HepG2 (cell line): ENCODE measurements at regions not wholly inside any gene's neighbourhood (a gene's known extent, or its start where the extent isn't known, plus 50 kb on each side); places are given as distances from the start of the nearest gene placed in this dataset.
"Not testable (repeated sequence)": the region's sequence is repeated elsewhere in the genome, so short reads cannot be mapped to it uniquely, and the experiment has no call there.

Source experiments
- ATAC-seq: fragments of 200-7000 bp; cut with Tn5 transposase; 3 replicates; pipeline ENCODE4 v1.9.1; 2020; ENCODE audit warnings: mild to moderate bottlenecking, moderate library complexity
- BruUV-seq: library from RNA; stranded (reverse); fragments of 400-500 nt; replicated peaks from 2 replicates; lab custom pipeline; 2021; lab: Mats Ljungman, UMichigan
- CTCF ChIA-PET: fragments of 300-600 bp; formaldehyde crosslinking; extraction: SDS; loops from one replicate; lab custom pipeline; 2021; ENCODE audit warnings: low total read pairs, inconsistent platforms, low intra/inter-chr PET ratio; lab: Yijun Ruan, JAX
- POLR2A ChIA-PET: fragments of 350-600 bp; sonication (Branson Sonifier 250); formaldehyde crosslinking; loops from one replicate; lab custom pipeline; 2020; ENCODE audit warnings: antibody characterized with exemption, inconsistent platforms; lab: Yijun Ruan, JAX
- DNase-seq: peaks from one replicate; pipeline ENCODE4 v3.0.0-alpha.2; 2015; ENCODE audit warnings: low spot score
- FAIRE-seq: peaks from 3 replicates; lab custom pipeline; 2011; peaks lifted over from hg19 to GRCh38; lab: Jason Lieb, UNC
- H2AFZ ChIP-seq: one replicate; pipeline ENCODE4 v1.6.1; 2011; ENCODE audit warnings: low read length, inconsistent platforms
- H3K27ac ChIP-seq: fragments of 300-600 bp; 3 replicates; pipeline ENCODE4 v1.8.0; 2011; ENCODE audit warnings: mixed run types, mild to moderate bottlenecking, mixed read lengths, low read length, inconsistent platforms; ENCODE audit not compliant: insufficient read depth; ENCODE audit errors: extremely low read length
- H3K27me3 ChIP-seq, 2 experiments: fragments of 200-600 bp in 1 of 2; 2 replicates in 1 of 2; 3 replicates in 1 of 2; pipeline versions ENCODE4 v1.6.0 to v1.8.0; 2011; ENCODE audit warnings: low read length in 2 of 2, mild to moderate bottlenecking in 2 of 2, moderate library complexity in 2 of 2, inconsistent platforms in 1 of 2; ENCODE audit not compliant: insufficient read depth in 2 of 2, control insufficient read depth in 1 of 2
- H3K36me3 ChIP-seq, 2 experiments: fragments of 200-600 bp in 1 of 2; replicated peaks in 1 of 2; 2 replicates in 1 of 2; 3 replicates in 1 of 2; pipeline versions ENCODE4 v1.5.1 to v1.8.0; 2011; ENCODE audit warnings: low read length in 2 of 2, inconsistent platforms in 1 of 2; ENCODE audit not compliant: insufficient read depth in 2 of 2, control insufficient read depth in 1 of 2
- H3K4me1 ChIP-seq: 2 replicates; pipeline ENCODE4 v1.5.1; 2012; ENCODE audit warnings: low read length, inconsistent platforms; ENCODE audit not compliant: insufficient read depth
- H3K4me2 ChIP-seq: 2 replicates; pipeline ENCODE4 v1.6.0; 2011; ENCODE audit warnings: low read depth, low read length, inconsistent platforms
- H3K4me3 ChIP-seq, 3 experiments: fragments of 200-600 bp in 1 of 3; sonication (generic), shearing (Covaris generic) in 1 of 3; replicated peaks in 1 of 3; 2 replicates each; pipeline ENCODE4 v1.5.1; 2011 to 2016; ENCODE audit warnings: low read length in 3 of 3, inconsistent platforms in 2 of 3, low read depth in 2 of 3, mild to moderate bottlenecking in 2 of 3, control low read depth in 1 of 3, mixed read lengths in 1 of 3; ENCODE audit not compliant: insufficient read depth in 1 of 3
- H3K79me2 ChIP-seq: one replicate; pipeline ENCODE4 v1.6.1; 2011; ENCODE audit warnings: low read length, inconsistent platforms; ENCODE audit not compliant: insufficient read depth
- H3K9ac ChIP-seq: 2 replicates; pipeline ENCODE4 v1.6.0; 2011; ENCODE audit warnings: mild to moderate bottlenecking, low read depth, low read length, inconsistent platforms; ENCODE audit not compliant: insufficient read depth
- H3K9me3 ChIP-seq: 2 replicates; pipeline ENCODE4 v1.5.1; 2012; ENCODE audit warnings: mild to moderate bottlenecking, low read length
- H4K20me1 ChIP-seq: 2 replicates; pipeline ENCODE4 v1.6.0; 2011; ENCODE audit warnings: inconsistent platforms, mild to moderate bottlenecking, low read length, moderate library complexity; ENCODE audit not compliant: insufficient read depth
- FOSL1 ChIP-seq: sonication (generic); formaldehyde crosslinking; IDR thresholded peaks from 2 replicates; pipeline ENCODE4 v1.9.0; 2021; ENCODE audit warnings: missing genetic modification reagents, borderline replicate concordance
- FOSL2 ChIP-seq: sonication (generic); formaldehyde crosslinking; IDR thresholded peaks from 2 replicates; pipeline ENCODE4 v1.4.0; 2020; ENCODE audit warnings: missing genetic modification reagents
- PHF8 ChIP-seq: sonication (generic); formaldehyde crosslinking; IDR thresholded peaks from 2 replicates; pipeline ENCODE4 v1.5.0; 2020; ENCODE audit warnings: missing genetic modification reagents
- RAD51 ChIP-seq: fragments of 450-650 bp; IDR thresholded peaks from 2 replicates; pipeline ENCODE4 v1.6.1; 2016; ENCODE audit warnings: borderline replicate concordance
- ZNF841 ChIP-seq: sonication (generic); formaldehyde crosslinking; IDR thresholded peaks from 2 replicates; pipeline ENCODE4 v1.8.1; 2023; ENCODE audit warnings: missing genetic modification reagents, borderline replicate concordance
- WGBS: methylation state at CpG from one replicate; pipeline ENCODE4 v1.1.6; 2017; ENCODE audit warnings: low lambda C conversion rate; 5-methylcytosine and 5-hydroxymethylcytosine counted together
- in situ Hi-C: cut with HindIII; loops from 2 replicates; pipeline ENCODE4 v1.10.0; 2017; ENCODE audit warnings: low pct_unique_long_range_greater_than_20kb; ENCODE audit not compliant: extremely low pct_ligation_motif_present
- intact Hi-C: fragments of 100-400 bp; cut with micrococcal nuclease; formaldehyde crosslinking; loops from one replicate; pipeline ENCODE4 v1.10.0; 2022; ENCODE audit not compliant: unreplicated experiment

- H3K27me3 ChIP-seq: no peaks in the 10 kb centered on the region
- no peaks in the 10 kb centered on the region for H3K4me1 ChIP-seq
- no TSS peak for BruUV-seq
- DNase-seq (no peak), FAIRE-seq (no peak), ATAC-seq (no peak)
- no peaks in the 10 kb centered on the region for H3K79me2 ChIP-seq
- H3K27ac ChIP-seq: no peak overlapping the region
- no peaks in the 10 kb centered on the region for H3K36me3 ChIP-seq
- intact Hi-C loops: no loop called here
- no peaks in the 10 kb centered on the region for H3K9me3 ChIP-seq
- ChIA-PET CTCF (no interaction called here), POLR2A (no interaction called here)
- H3K4me3 ChIP-seq: no peak overlapping the region
- 9% methylated on average over 1 of the region's 1 CpG for WGBS
- TF ChIP-seq ZNF841: no peak
- TF ChIP-seq PHF8 (CRISPR knock-in tag): no peak
- TF ChIP-seq RAD51: no peak
- H4K20me1 ChIP-seq: no peaks in the 10 kb centered on the region
- H3K9ac ChIP-seq: no peak overlapping the region
- H3K4me2 ChIP-seq: no peak overlapping the region
- H2AFZ ChIP-seq: no peak overlapping the region
- in situ Hi-C loops: no loop called here
Observed at GRCh38 chr7:106752367-106752766, 91.4 kb upstream of the CCDC71L start.

DNA sequence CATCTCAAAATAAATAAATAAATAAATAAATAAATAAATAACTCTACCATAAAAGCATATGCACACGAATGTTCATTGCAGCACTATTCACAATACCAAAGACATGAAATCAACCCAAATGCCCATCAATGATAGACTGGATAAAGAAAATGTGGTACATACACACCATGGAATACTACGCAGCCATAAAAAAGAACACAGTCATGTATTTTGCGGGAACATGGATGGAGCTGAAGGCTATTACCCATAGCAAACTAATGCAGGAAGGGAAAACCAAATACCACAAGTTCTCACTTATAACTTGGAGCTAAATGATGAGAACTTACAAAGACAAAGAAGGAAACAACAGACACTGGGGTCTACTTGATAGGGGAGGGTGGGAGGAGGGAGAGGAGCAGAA is 94.1 kb upstream of the CCDC71L start:
- H3K79me2 ChIP-seq, H3K9ac ChIP-seq, H3K9me3 ChIP-seq, POLR2A ChIA-PET, intact Hi-C loops, H2AFZ ChIP-seq, in situ Hi-C loops, H3K4me1 ChIP-seq, H3K27ac ChIP-seq, H3K4me2 ChIP-seq, CTCF ChIA-PET, FAIRE-seq, ATAC-seq, BruUV-seq, H3K36me3 ChIP-seq, H3K4me3 ChIP-seq, H3K27me3 ChIP-seq, H4K20me1 ChIP-seq, DNase-seq: not testable (repeated sequence)
- WGBS: 46% methylated on average over 3 of the region's 3 CpGs

DNA sequence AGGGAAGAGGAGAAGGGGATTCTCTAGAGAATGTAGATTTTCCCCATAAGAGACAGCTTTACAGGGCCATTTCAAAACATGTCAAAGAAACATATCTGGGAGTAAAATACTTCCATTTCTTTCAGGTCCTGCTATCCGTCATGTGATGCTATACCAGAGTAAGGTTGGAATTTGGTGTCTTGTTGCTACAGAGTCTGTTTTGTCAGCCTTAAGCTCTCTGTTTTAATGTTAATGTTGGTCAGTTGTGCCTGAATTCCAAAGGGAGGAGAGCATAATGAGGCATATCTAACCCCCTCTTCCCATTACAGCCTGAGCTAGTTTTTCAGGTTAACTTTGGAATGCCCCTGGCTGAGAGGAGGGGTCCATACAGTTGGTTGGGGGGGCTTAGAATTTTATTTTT is 94.7 kb upstream of the CCDC71L start:
- H3K9ac ChIP-seq: no peak overlapping the region
- H3K9me3 ChIP-seq: no peaks in the 10 kb centered on the region
- intact Hi-C loops (no loop called here), in situ Hi-C loops (no loop called here)
- no peak for DNase-seq
- WGBS: 36% methylated on average over 1 of the region's 1 CpG
- no peaks in the 10 kb centered on the region for H4K20me1 ChIP-seq
- H3K4me1 ChIP-seq: no peaks in the 10 kb centered on the region
- no peak overlapping the region for H3K4me2 ChIP-seq
- ATAC-seq: no peak
- no peak for FAIRE-seq
- H3K27ac ChIP-seq: no peak overlapping the region
- no peak overlapping the region for H3K4me3 ChIP-seq
- no peaks in the 10 kb centered on the region for H3K79me2 ChIP-seq
- H3K36me3 ChIP-seq: no peaks in the 10 kb centered on the region
- BruUV-seq: no TSS peak
- ChIA-PET POLR2A (no interaction called here), CTCF (no interaction called here)
- no peaks in the 10 kb centered on the region for H3K27me3 ChIP-seq
- TF ChIP-seq FOSL2 (no peak), FOSL1 (CRISPR knock-in tag) (no peak)
- no peak overlapping the region for H2AFZ ChIP-seq
